Caco-2 (cell line): ENCODE measurements at regions not wholly inside any gene's neighbourhood (a gene's known extent, or its start where the extent isn't known, plus 50 kb on each side); places are given as distances from the start of the nearest gene placed in this dataset.

Experiments used
- BruUV-seq: library from RNA; stranded (reverse); fragments of 400-500 nt; replicated peaks from 2 replicates; lab custom pipeline; 2021; lab: Mats Ljungman, UMichigan
- CTCF ChIA-PET: fragments of 300-600 bp; sonication (Branson Sonifier 250); formaldehyde crosslinking; loops from one replicate; lab custom pipeline; 2022; ENCODE audit warnings: antibody characterized with exemption; lab: Charles Lee
- POLR2A ChIA-PET: fragments of 300-600 bp; sonication (Branson Sonifier 250); formaldehyde crosslinking; loops from one replicate; lab custom pipeline; 2022; ENCODE audit warnings: antibody characterized with exemption; lab: Charles Lee
- DNase-seq, 2 experiments: peaks; one replicate each; pipeline versions ENCODE4 v3.0.0 to v3.0.0-alpha.2; 2020 to 2022
- H3K27me3 ChIP-seq: replicated peaks from 2 replicates; pipeline ENCODE4 v1.6.0; 2011; ENCODE audit warnings: low read length; ENCODE audit not compliant: control insufficient read depth, insufficient read depth
- H3K36me3 ChIP-seq: 2 replicates; pipeline ENCODE4 v1.5.1; 2011; ENCODE audit warnings: low read length; ENCODE audit not compliant: control insufficient read depth, insufficient read depth
- H3K4me1 ChIP-seq: fragments of 250-450 bp; sonication (Bioruptor Pico); 2 replicates; pipeline ENCODE4 v1.5.1; 2020; ENCODE audit warnings: mild to moderate bottlenecking
- H3K4me3 ChIP-seq: 2 replicates; pipeline ENCODE4 v1.5.1; 2011; ENCODE audit warnings: low read depth, mild to moderate bottlenecking, control low read depth, low read length
- H3K9me3 ChIP-seq: fragments of 250-450 bp; sonication (Bioruptor Pico); 2 replicates; pipeline ENCODE4 v1.5.1; 2020; ENCODE audit warnings: mild to moderate bottlenecking, moderate library complexity
- H3K27ac Mint-ChIP-seq: one replicate; pipeline ENCODE4 v1.8.0; 2022; ENCODE audit warnings: mixed read lengths; ENCODE audit not compliant: unreplicated experiment
- H3K27me3 Mint-ChIP-seq: one replicate; pipeline ENCODE4 v1.8.0; 2022; ENCODE audit warnings: mixed read lengths; ENCODE audit not compliant: insufficient read depth, unreplicated experiment
- H3K36me3 Mint-ChIP-seq: one replicate; pipeline ENCODE4 v1.8.0; 2022; ENCODE audit warnings: mild to moderate bottlenecking, mixed read lengths; ENCODE audit not compliant: insufficient read depth, unreplicated experiment
- H3K4me1 Mint-ChIP-seq: one replicate; pipeline ENCODE4 v1.8.0; 2022; ENCODE audit warnings: low read depth, mixed read lengths; ENCODE audit not compliant: unreplicated experiment
- H3K4me3 Mint-ChIP-seq: one replicate; pipeline ENCODE4 v1.8.0; 2022; ENCODE audit warnings: mild to moderate bottlenecking, moderate library complexity, mixed read lengths; ENCODE audit not compliant: unreplicated experiment
- H3K9me3 Mint-ChIP-seq: one replicate; pipeline ENCODE4 v1.8.0; 2022; ENCODE audit warnings: mixed read lengths; ENCODE audit not compliant: unreplicated experiment
- CTCF ChIP-seq, 2 experiments: fragments of 200-600 bp in 1 of 2; IDR thresholded peaks; 1 replicate in 1 of 2; 2 replicates in 1 of 2; pipeline versions ENCODE4 v1.5.1 to v1.8.0; 2011 to 2022; ENCODE audit warnings: antibody characterized with exemption in 1 of 2, control low read depth in 1 of 2, inconsistent platforms in 1 of 2, low read depth in 1 of 2, low read length in 1 of 2, mild to moderate bottlenecking in 1 of 2, moderate library complexity in 1 of 2; ENCODE audit not compliant: insufficient read depth in 1 of 2, severe bottlenecking in 1 of 2, unreplicated experiment in 1 of 2
- intact Hi-C: fragments of 100-400 bp; cut with micrococcal nuclease; formaldehyde crosslinking; loops from one replicate; pipeline ENCODE4 v1.10.0; 2022; ENCODE audit not compliant: unreplicated experiment

DNA sequence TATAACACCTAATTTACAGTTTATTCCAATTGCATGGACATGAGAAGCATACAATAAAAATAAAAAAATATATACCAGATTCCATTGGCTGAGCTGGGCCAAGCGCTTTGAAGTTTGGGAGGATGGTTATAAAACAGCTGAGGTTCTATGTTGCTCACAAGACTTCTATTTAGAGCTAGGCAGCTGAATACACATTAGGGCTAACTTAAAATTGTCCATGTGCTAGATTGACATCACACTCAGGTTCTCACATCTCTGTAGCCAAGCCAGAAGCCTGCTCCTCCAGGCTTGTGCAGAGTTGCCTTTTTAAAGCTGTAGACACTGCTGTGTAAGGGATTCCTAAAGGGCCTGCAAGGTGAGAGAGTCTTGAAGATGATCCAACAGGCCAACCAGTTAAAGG is 871.1 kb upstream of the FANCL start:
- no peak for DNase-seq
- intact Hi-C loops = no loop called here
- Histone ChIP-seq H3K9me3 (no peaks in the 10 kb centered on the region), H3K4me3 (no peak overlapping the region), H3K4me1 (no peaks in the 10 kb centered on the region), H3K36me3 (no peaks in the 10 kb centered on the region), H3K27me3 (no peaks in the 10 kb centered on the region)
- Mint-ChIP-seq H3K9me3 (no peaks in the 10 kb centered on the region), H3K27ac (no peak overlapping the region), H3K36me3 (no peaks in the 10 kb centered on the region), H3K27me3 (peaks cover 2% of the 10 kb centered on the region), H3K4me1 (no peaks in the 10 kb centered on the region), H3K4me3 (no peak overlapping the region)
- CTCF ChIA-PET = no interaction called here
- BruUV-seq = no TSS peak
- no peak for TF ChIP-seq CTCF (IDR thresholded peaks at IDR 0.05; ENCODE audit: insufficient read depth in 1 of 2, low read depth in 1 of 2, low read length in 1 of 2, severe bottlenecking in 1 of 2, unreplicated experiment in 1 of 2)
- POLR2A ChIA-PET = no interaction called here

DNA sequence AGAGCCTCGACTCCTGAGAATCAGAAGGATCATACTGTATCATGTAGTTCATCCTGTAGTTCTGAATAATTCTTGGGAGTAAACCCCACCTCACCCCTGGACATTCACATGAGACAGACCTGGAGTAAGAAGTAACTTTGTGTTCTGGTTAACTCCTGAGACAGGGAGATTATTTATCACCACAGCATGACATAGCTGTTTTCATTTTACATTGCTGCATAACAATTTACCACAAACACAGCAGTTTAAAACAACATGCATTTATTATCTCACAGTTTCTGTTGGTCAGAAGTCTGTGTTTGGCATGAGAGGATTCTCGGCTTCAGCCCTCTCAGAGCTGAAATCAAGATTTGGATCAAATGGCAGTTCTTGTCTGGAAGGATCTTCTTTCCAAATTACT is 855.8 kb upstream of the FANCL start:
- Histone ChIP-seq H3K4me1 (no peaks in the 10 kb centered on the region), H3K9me3 (0 out of 2 replicates have a peak, but pooled peaks cover 4% of the 10 kb centered on the region), H3K36me3 (no peaks in the 10 kb centered on the region), H3K4me3 (no peak overlapping the region), H3K27me3 (no peaks in the 10 kb centered on the region)
- H3K4me1 Mint-ChIP-seq = no peaks in the 10 kb centered on the region
- BruUV-seq = no TSS peak
- H3K4me3 Mint-ChIP-seq = no peak overlapping the region
- H3K9me3 Mint-ChIP-seq = peaks cover 21% of the 10 kb centered on the region
- intact Hi-C loops = no loop called here
- ChIA-PET CTCF (no interaction called here), POLR2A (no interaction called here)
- no peak for TF ChIP-seq CTCF (IDR thresholded peaks at IDR 0.05; ENCODE audit: insufficient read depth in 1 of 2, low read depth in 1 of 2, low read length in 1 of 2, severe bottlenecking in 1 of 2, unreplicated experiment in 1 of 2)
- H3K36me3 Mint-ChIP-seq = no peaks in the 10 kb centered on the region
- DNase-seq = no peak
- no peak overlapping the region for H3K27ac Mint-ChIP-seq
- no peaks in the 10 kb centered on the region for H3K27me3 Mint-ChIP-seq

DNA sequence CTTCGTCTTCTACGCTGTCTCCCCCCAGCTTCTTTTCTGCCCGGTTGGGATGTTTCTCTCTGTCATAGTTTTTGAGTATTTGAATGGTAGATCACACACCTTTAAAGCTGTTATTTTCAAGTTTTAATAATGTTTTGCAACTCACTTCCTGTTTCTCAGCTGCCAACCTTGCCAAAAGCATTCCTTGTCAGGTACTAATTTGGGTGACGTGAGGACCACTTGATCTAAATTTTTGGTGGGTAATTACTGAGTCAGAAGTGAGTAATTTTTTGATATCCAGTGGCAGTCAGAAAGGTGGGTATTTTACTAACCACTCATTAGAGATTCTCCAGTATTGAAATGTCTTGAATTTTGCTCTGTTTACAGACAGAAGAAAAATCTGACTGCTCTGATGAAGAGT is 852.4 kb upstream of the FANCL start:
- H3K4me3 ChIP-seq = no peak overlapping the region
- ChIA-PET CTCF (no interaction called here), POLR2A (no interaction called here)
- H3K27me3 Mint-ChIP-seq = no peaks in the 10 kb centered on the region
- H3K27ac Mint-ChIP-seq = no peak overlapping the region
- no peaks in the 10 kb centered on the region for H3K4me1 Mint-ChIP-seq
- intact Hi-C loops = no loop called here
- TF ChIP-seq CTCF (IDR thresholded peaks at IDR 0.05; ENCODE audit: insufficient read depth in 1 of 2, low read depth in 1 of 2, low read length in 1 of 2, severe bottlenecking in 1 of 2, unreplicated experiment in 1 of 2) = no peak
- no peaks in the 10 kb centered on the region for H3K36me3 ChIP-seq
- H3K27me3 ChIP-seq = no peaks in the 10 kb centered on the region
- no peak overlapping the region for H3K4me3 Mint-ChIP-seq
- peaks cover 10% of the 10 kb centered on the region for H3K9me3 Mint-ChIP-seq
- 0 out of 2 replicates have a peak, but pooled peaks cover 4% of the 10 kb centered on the region for H3K9me3 ChIP-seq
- no peaks in the 10 kb centered on the region for H3K4me1 ChIP-seq
- no peak for DNase-seq
- no TSS peak for BruUV-seq
- no peaks in the 10 kb centered on the region for H3K36me3 Mint-ChIP-seq
